Astrocyte (in vitro differentiated cells and primary cell): ENCODE measurements at regions not wholly inside any gene's neighbourhood (a gene's known extent, or its start where the extent isn't known, plus 50 kb on each side); places are given as distances from the start of the nearest gene placed in this dataset.

ENCODE experiments used
- DNase-seq: peaks from one replicate; pipeline ENCODE4 v3.0.0-alpha.2; 2010; ENCODE audit warnings: low read depth
- FAIRE-seq: peaks from 2 replicates; lab custom pipeline; 2011; peaks lifted over from hg19 to GRCh38; lab: Jason Lieb, UNC
- H2AFZ ChIP-seq: 2 replicates; pipeline ENCODE4 v1.6.0; 2012; ENCODE audit warnings: low read depth, low read length, inconsistent platforms
- H3K27ac ChIP-seq: 2 replicates; pipeline ENCODE4 v1.5.1; 2011; ENCODE audit warnings: low read depth, low read length, inconsistent platforms
- H3K27me3 ChIP-seq: 2 replicates; pipeline ENCODE4 v1.6.0; 2011; ENCODE audit warnings: low read length, inconsistent platforms; ENCODE audit not compliant: insufficient read depth
- H3K36me3 ChIP-seq: 2 replicates; pipeline ENCODE4 v1.5.1; 2011; ENCODE audit warnings: low read length, inconsistent platforms; ENCODE audit not compliant: insufficient read depth
- H3K4me1 ChIP-seq: 2 replicates; pipeline ENCODE4 v1.5.1; 2011; ENCODE audit warnings: low read length, inconsistent platforms; ENCODE audit not compliant: insufficient read depth
- H3K4me2 ChIP-seq: 2 replicates; pipeline ENCODE4 v1.6.0; 2012; ENCODE audit warnings: low read length, inconsistent platforms
- H3K4me3 ChIP-seq: 2 replicates; pipeline ENCODE4 v1.5.1; 2011; ENCODE audit warnings: low read depth, mild to moderate bottlenecking, low read length, inconsistent platforms; ENCODE audit not compliant: insufficient read depth
- H3K79me2 ChIP-seq: 2 replicates; pipeline ENCODE4 v1.6.0; 2012; ENCODE audit warnings: mild to moderate bottlenecking, low read length, inconsistent platforms; ENCODE audit not compliant: insufficient read depth
- H3K9ac ChIP-seq: 2 replicates; pipeline ENCODE4 v1.6.0; 2012; ENCODE audit warnings: mild to moderate bottlenecking, low read length, inconsistent platforms
- H3K9me3 ChIP-seq: 2 replicates; pipeline ENCODE4 v1.5.1; 2012; ENCODE audit warnings: low read depth, mild to moderate bottlenecking, low read length, inconsistent platforms; ENCODE audit not compliant: insufficient read depth
- H4K20me1 ChIP-seq: 2 replicates; pipeline ENCODE4 v1.6.0; 2012; ENCODE audit warnings: low read length, inconsistent platforms; ENCODE audit not compliant: insufficient read depth
- H3K27ac Mint-ChIP-seq: one replicate; pipeline ENCODE4 v1.8.0; 2021; ENCODE audit warnings: mild to moderate bottlenecking, mixed read lengths; ENCODE audit not compliant: unreplicated experiment
- H3K27me3 Mint-ChIP-seq: one replicate; pipeline ENCODE4 v1.8.0; 2021; ENCODE audit warnings: low read depth, mixed read lengths; ENCODE audit not compliant: unreplicated experiment
- H3K36me3 Mint-ChIP-seq: one replicate; pipeline ENCODE4 v1.8.0; 2021; ENCODE audit warnings: low read depth, mixed read lengths; ENCODE audit not compliant: unreplicated experiment
- H3K4me1 Mint-ChIP-seq: one replicate; pipeline ENCODE4 v1.8.0; 2021; ENCODE audit warnings: low read depth, mixed read lengths; ENCODE audit not compliant: unreplicated experiment
- H3K4me3 Mint-ChIP-seq: one replicate; pipeline ENCODE4 v1.8.0; 2021; ENCODE audit warnings: mild to moderate bottlenecking, moderate library complexity, mixed read lengths; ENCODE audit not compliant: unreplicated experiment
- H3K9me3 Mint-ChIP-seq: one replicate; pipeline ENCODE4 v1.8.0; 2021; ENCODE audit warnings: mild to moderate bottlenecking, mixed read lengths; ENCODE audit not compliant: unreplicated experiment
- EZH2 ChIP-seq: IDR thresholded peaks from 2 replicates; pipeline ENCODE4 v1.6.1; 2012; ENCODE audit warnings: mild to moderate bottlenecking, low read length, inconsistent platforms; ENCODE audit not compliant: insufficient read depth
- TF ChIP-seq, protein P1 (sequence below): IDR thresholded peaks from 2 replicates; pipeline ENCODE4 v1.5.1; 2011; ENCODE audit warnings: low read depth, mild to moderate bottlenecking, inconsistent platforms, low read length, moderate library complexity; ENCODE audit not compliant: insufficient read depth

DNA sequence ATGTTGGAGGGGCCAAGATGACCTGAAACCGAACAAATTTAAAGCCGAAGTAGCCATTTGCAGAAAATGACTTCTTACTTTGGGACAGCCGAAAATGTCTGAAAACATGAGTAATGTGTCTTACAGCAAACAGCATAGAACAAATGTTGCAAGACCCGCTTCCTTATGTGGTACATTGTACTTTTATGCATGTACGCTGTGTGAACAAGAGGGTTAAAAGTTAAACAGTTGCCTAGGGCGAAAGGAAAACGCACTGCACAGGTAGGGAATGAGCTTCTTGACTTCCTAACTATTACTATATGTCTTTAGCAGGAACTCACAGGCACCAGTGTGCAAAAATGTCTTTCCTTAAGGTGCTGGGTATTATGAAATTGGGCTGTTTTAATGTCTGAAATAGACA lies 303.5 kb upstream of the MGMT start:
- no peak overlapping the region for H2AFZ ChIP-seq
- H3K27ac Mint-ChIP-seq = no peak overlapping the region
- H3K4me1 Mint-ChIP-seq = peaks cover 3% of the 10 kb centered on the region
- no peak overlapping the region for H3K4me2 ChIP-seq
- TF ChIP-seq, protein P1, sequence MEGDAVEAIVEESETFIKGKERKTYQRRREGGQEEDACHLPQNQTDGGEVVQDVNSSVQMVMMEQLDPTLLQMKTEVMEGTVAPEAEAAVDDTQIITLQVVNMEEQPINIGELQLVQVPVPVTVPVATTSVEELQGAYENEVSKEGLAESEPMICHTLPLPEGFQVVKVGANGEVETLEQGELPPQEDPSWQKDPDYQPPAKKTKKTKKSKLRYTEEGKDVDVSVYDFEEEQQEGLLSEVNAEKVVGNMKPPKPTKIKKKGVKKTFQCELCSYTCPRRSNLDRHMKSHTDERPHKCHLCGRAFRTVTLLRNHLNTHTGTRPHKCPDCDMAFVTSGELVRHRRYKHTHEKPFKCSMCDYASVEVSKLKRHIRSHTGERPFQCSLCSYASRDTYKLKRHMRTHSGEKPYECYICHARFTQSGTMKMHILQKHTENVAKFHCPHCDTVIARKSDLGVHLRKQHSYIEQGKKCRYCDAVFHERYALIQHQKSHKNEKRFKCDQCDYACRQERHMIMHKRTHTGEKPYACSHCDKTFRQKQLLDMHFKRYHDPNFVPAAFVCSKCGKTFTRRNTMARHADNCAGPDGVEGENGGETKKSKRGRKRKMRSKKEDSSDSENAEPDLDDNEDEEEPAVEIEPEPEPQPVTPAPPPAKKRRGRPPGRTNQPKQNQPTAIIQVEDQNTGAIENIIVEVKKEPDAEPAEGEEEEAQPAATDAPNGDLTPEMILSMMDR = no peak
- no peak for TF ChIP-seq EZH2
- no peaks in the 10 kb centered on the region for H3K27me3 ChIP-seq
- no peak overlapping the region for H3K4me3 ChIP-seq
- no peak overlapping the region for H3K9ac ChIP-seq
- no peaks in the 10 kb centered on the region for H3K36me3 ChIP-seq
- no peaks in the 10 kb centered on the region for H4K20me1 ChIP-seq
- H3K9me3 Mint-ChIP-seq = peaks cover 4% of the 10 kb centered on the region
- FAIRE-seq (no peak), DNase-seq (no peak)
- H3K36me3 Mint-ChIP-seq = no peaks in the 10 kb centered on the region
- H3K4me3 Mint-ChIP-seq = no peak overlapping the region
- no peak overlapping the region for H3K27ac ChIP-seq
- H3K79me2 ChIP-seq = no peaks in the 10 kb centered on the region
- peaks cover 7% of the 10 kb centered on the region for H3K27me3 Mint-ChIP-seq
- no peaks in the 10 kb centered on the region for H3K9me3 ChIP-seq
- H3K4me1 ChIP-seq = no peaks in the 10 kb centered on the region

DNA sequence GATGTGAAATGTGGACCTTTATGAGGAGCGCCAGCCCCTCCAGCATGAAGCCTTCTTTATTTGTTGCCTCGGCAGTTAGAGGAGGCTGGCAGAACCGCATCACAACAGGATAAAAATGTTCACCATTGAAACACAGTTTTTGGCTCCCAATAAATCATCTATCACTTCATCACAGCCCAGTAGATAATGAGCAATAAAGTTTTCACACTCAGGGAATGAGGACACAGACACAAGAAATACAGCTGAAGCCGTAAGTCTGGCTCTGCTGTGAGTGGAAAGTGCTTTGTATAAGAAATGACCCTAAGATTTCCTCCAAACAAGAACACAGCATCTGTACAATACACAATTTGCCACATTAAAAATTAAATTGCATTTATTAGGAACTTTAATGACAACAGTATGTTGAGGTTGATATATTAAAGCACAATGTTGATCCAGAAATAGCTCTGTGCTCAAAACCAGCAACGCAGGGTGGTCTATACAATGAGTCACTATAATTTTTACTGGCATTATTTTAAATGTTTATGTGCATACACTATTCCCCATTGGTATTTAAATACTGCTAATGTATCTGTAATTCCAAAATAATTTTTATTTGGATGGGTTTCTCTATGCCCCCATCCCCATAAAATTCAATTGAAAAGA lies 301.8 kb upstream of the MGMT start:
- FAIRE-seq (no peak), DNase-seq (no peak)
- TF ChIP-seq, protein P1 = no peak
- TF ChIP-seq EZH2 = no peak
- Mint-ChIP-seq H3K27ac (no peak overlapping the region), H3K36me3 (no peaks in the 10 kb centered on the region), H3K9me3 (peaks cover 4% of the 10 kb centered on the region), H3K4me1 (peaks cover 3% of the 10 kb centered on the region), H3K4me3 (no peak overlapping the region), H3K27me3 (peaks cover 8% of the 10 kb centered on the region)
- Histone ChIP-seq H3K27me3 (no peaks in the 10 kb centered on the region), H3K4me3 (no peak overlapping the region), H3K27ac (no peak overlapping the region), H3K9ac (no peak overlapping the region), H4K20me1 (no peaks in the 10 kb centered on the region), H3K79me2 (no peaks in the 10 kb centered on the region), H3K4me1 (no peaks in the 10 kb centered on the region), H3K36me3 (no peaks in the 10 kb centered on the region), H3K4me2 (no peak overlapping the region), H2AFZ (no peak overlapping the region), H3K9me3 (peaks cover 4% of the 10 kb centered on the region)

DNA sequence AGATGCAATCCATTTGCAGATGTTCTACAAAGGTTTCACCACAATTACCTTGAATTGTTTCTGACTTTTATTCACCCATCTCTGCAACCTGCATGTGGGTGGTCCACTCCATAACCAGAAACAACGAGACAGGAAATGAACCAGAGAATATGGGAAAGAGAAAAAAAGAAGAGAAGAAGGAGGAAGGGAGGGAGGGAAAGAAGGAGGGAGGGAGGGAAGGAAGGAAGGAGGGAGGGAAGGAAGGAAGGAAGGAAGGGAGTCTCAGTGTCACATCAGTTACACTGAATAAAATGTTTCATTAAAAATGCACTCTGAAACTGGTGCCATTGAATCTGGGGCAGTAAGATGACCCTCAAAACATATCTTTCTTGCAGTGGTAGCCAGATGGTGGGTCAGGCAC lies 301.3 kb upstream of the MGMT start:
- no peak overlapping the region for H3K4me2 ChIP-seq
- no peak overlapping the region for H2AFZ ChIP-seq
- no peak for DNase-seq
- Mint-ChIP-seq H3K27me3 (peaks cover 8% of the 10 kb centered on the region), H3K9me3 (peaks cover 4% of the 10 kb centered on the region), H3K27ac (no peak overlapping the region), H3K36me3 (no peaks in the 10 kb centered on the region), H3K4me3 (no peak overlapping the region), H3K4me1 (peaks cover 3% of the 10 kb centered on the region)
- H3K9me3 ChIP-seq = peaks cover 4% of the 10 kb centered on the region
- H3K4me3 ChIP-seq = no peak overlapping the region
- no peaks in the 10 kb centered on the region for H3K36me3 ChIP-seq
- H3K4me1 ChIP-seq = no peaks in the 10 kb centered on the region
- H3K9ac ChIP-seq = no peak overlapping the region
- H3K27me3 ChIP-seq = no peaks in the 10 kb centered on the region
- no peak for FAIRE-seq
- TF ChIP-seq, protein P1 = no peak
- no peak for TF ChIP-seq EZH2
- no peaks in the 10 kb centered on the region for H3K79me2 ChIP-seq
- H3K27ac ChIP-seq = no peak overlapping the region
- no peaks in the 10 kb centered on the region for H4K20me1 ChIP-seq
